ENCODE measurements at regions not wholly inside any gene's neighbourhood (a gene's known extent, or its start where the extent isn't known, plus 50 kb on each side); places are given as distances from the start of the nearest gene placed in this dataset.
A peak's percentile ranks its signal among the peaks of the same experiment; 100 is the strongest.

DNA sequence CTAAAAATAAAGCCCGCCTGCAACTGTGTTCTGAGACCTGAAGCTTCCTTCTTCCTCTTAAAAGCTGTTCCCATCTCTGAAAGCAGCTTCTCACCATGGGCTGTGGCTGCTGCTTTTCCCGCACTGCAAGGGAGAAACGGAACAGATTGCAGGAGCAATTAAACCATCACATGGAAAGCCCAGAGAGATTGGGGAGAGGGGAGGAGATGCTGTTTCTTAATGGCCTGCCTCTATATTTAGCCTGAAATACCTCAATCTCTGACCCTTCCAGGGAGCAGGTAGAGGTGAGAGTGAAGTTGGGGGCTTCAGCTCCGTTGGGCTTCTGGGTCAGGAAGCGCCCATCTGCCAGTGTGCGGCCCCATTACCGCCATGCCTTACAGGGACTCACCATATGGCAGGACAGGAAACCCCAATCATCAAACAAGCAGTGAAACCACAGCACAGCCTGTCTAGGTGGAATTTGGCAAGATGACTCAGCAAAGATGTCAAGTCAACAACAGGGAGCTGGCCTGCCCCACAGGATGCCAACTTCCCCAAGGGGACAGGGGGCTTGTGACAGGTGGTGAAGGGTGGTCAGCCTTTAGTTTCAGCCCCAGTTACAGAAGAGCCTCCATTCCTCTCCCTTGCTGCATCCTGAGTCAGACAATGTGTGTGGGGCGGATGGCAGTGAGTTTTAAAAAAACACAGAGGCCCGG is 286.6 kb upstream of the CCL2 start:
- no peaks in the 10 kb centered on the region for H4K20me1 ChIP-seq (ENCODE audit: insufficient read depth, low read length)
- H3K4me3 ChIP-seq (replicated peaks in 1 of 3; ENCODE audit: insufficient read depth in 1 of 3, low read depth in 2 of 3, low read length in 3 of 3): no peak overlapping the region
- H3K9me3 ChIP-seq (ENCODE audit: low read length): no peaks in the 10 kb centered on the region
- peaks cover 0 to 8% of the 10 kb centered on the region in 2 experiments; a peak in 2 of 5 replicates for H3K27me3 ChIP-seq (ENCODE audit: control insufficient read depth in 1 of 2, insufficient read depth in 2 of 2, low read length in 2 of 2)
- WGBS (ENCODE audit: low lambda C conversion rate): 8% methylated on average over 5 of the region's 9 CpGs
- H3K27ac ChIP-seq (ENCODE audit: extremely low read length, insufficient read depth, low read length): no peak overlapping the region
- no peak for DNase-seq (ENCODE audit: low spot score)
- no TSS peak for BruUV-seq (replicated peaks)
- ChIA-PET POLR2A (no interaction called here), CTCF (ENCODE audit: low intra/inter-chr PET ratio, low total read pairs) (no interaction called here)
- no peak overlapping the region for H3K4me2 ChIP-seq (ENCODE audit: low read depth, low read length)
- TF ChIP-seq AKAP8 (CRISPR knock-in tag; IDR thresholded peaks at IDR 0.05) (no peak), MAFK (conservative IDR thresholded peaks at IDR 0.05 in 1 of 2, IDR thresholded peaks at IDR 0.05 in 1 of 2; ENCODE audit: low read length in 2 of 2) (peak; percentile 30 to 47; a peak in 3 of 4 replicates), RXRB (CRISPR knock-in tag; IDR thresholded peaks at IDR 0.05; ENCODE audit: borderline replicate concordance) (no peak), NFE2L2 (IDR thresholded peaks at IDR 0.05; ENCODE audit: low read length) (peak; percentile 79), ZNF547 (CRISPR knock-in tag; IDR thresholded peaks at IDR 0.05) (no peak), HMG20A (CRISPR knock-in tag; IDR thresholded peaks at IDR 0.05; ENCODE audit: borderline replicate concordance) (no peak)
- no peak for FAIRE-seq
- H2AFZ ChIP-seq (ENCODE audit: low read length): no peak overlapping the region
- intact Hi-C loops (cut with micrococcal nuclease; ENCODE audit: unreplicated experiment): no loop called here
- H3K79me2 ChIP-seq (ENCODE audit: insufficient read depth, low read length): no peaks in the 10 kb centered on the region
- in situ Hi-C loops (cut with HindIII; ENCODE audit: extremely low pct_ligation_motif_present, low pct_unique_long_range_greater_than_20kb): no loop called here
- no peak for ATAC-seq
- H3K9ac ChIP-seq (ENCODE audit: insufficient read depth, low read depth, low read length): no peak overlapping the region
- no peaks in the 10 kb centered on the region for H3K36me3 ChIP-seq (replicated peaks in 1 of 2; ENCODE audit: control insufficient read depth in 1 of 2, insufficient read depth in 2 of 2, low read length in 2 of 2)
- H3K4me1 ChIP-seq (ENCODE audit: insufficient read depth, low read length): no peaks in the 10 kb centered on the region

DNA sequence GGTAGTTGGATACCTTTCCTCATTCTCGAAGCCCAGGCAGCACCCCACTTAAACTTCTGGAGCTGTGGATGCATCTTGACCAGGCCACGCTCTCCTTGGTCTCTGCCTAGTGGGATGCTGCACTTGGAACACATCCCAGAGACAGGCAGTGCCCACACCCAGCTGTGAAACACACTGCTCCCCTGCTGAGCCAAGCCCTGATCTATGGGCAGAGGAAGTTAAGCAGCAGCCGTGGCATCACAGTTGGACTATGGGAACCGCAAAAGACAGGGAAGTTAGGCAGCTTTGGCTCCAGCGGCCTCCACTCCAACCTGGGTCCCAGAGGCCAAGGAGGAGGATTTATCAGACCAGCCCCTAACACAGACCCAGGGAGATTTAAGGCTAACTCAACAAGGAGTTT is 284.8 kb upstream of the CCL2 start:
- Histone ChIP-seq H4K20me1 (ENCODE audit: insufficient read depth, low read length) (no peaks in the 10 kb centered on the region), H3K4me1 (ENCODE audit: insufficient read depth, low read length) (no peaks in the 10 kb centered on the region), H3K4me3 (replicated peaks in 1 of 3; ENCODE audit: insufficient read depth in 1 of 3, low read depth in 2 of 3, low read length in 3 of 3) (no peak overlapping the region), H3K27ac (ENCODE audit: extremely low read length, insufficient read depth, low read length) (no peak overlapping the region), H3K36me3 (replicated peaks in 1 of 2; ENCODE audit: control insufficient read depth in 1 of 2, insufficient read depth in 2 of 2, low read length in 2 of 2) (no peaks in the 10 kb centered on the region), H3K79me2 (ENCODE audit: insufficient read depth, low read length) (no peaks in the 10 kb centered on the region), H3K9ac (ENCODE audit: insufficient read depth, low read depth, low read length) (no peak overlapping the region), H3K9me3 (ENCODE audit: low read length) (no peaks in the 10 kb centered on the region), H2AFZ (ENCODE audit: low read length) (no peak overlapping the region), H3K27me3 (ENCODE audit: control insufficient read depth in 1 of 2, insufficient read depth in 2 of 2, low read length in 2 of 2) (peaks cover 0 to 8% of the 10 kb centered on the region in 2 experiments; a peak in 2 of 5 replicates), H3K4me2 (ENCODE audit: low read depth, low read length) (no peak overlapping the region)
- ATAC-seq (no peak), FAIRE-seq (no peak), DNase-seq (ENCODE audit: low spot score) (no peak)
- in situ Hi-C loops (cut with HindIII; ENCODE audit: extremely low pct_ligation_motif_present, low pct_unique_long_range_greater_than_20kb): no loop called here
- BruUV-seq (replicated peaks): no TSS peak
- POLR2A ChIA-PET: no interaction called here
- WGBS (ENCODE audit: low lambda C conversion rate): 18% methylated on average over 4 of the region's 5 CpGs
- intact Hi-C loops (cut with micrococcal nuclease; ENCODE audit: unreplicated experiment): no loop called here
- TF ChIP-seq SOX6 (IDR thresholded peaks at IDR 0.05) (no peak), SOX6 (CRISPR knock-in tag; IDR thresholded peaks at IDR 0.05) (no peak)
- CTCF ChIA-PET (ENCODE audit: low intra/inter-chr PET ratio, low total read pairs): no interaction called here

Measured in HepG2 (cell line).